ENCODE measurements at regions not wholly inside any gene's neighbourhood (a gene's known extent, or its start where the extent isn't known, plus 50 kb on each side); places are given as distances from the start of the nearest gene placed in this dataset.
"Not testable (repeated sequence)": the region's sequence is repeated elsewhere in the genome, so short reads cannot be mapped to it uniquely, and the experiment has no call there.

DNA sequence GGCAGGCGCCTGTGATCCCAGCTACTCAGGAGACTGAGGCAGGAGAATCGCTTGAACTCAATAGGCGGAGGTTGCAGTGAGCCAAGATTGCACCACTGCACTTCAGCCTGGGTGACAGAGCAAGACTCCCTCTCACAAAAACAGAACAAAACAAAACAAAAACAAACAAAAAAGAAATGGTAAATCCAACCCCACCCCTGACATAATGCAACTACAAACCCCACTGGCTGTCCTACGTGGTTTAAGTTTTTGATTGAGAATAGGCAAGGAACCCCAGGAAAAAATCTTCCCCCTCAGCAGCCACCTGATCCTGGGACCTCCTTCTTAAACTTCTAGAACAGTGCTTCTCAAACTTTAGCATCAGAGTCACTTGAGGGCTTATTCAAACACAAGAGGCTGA, 123.1 kb downstream of the TRIM27 start:
- Mint-ChIP-seq H3K27me3 (peaks cover 78% of the 10 kb centered on the region), H3K9me3 (peaks cover 0 to 14% (median 2%) of the 10 kb centered on the region in 7 donors)
- H3K4me3 ChIP-seq (ENCODE audit: low read depth, low read length); H3K4me1 Mint-ChIP-seq; H3K4me1 ChIP-seq (ENCODE audit: control insufficient read depth, insufficient read depth, low read length, poor library complexity, severe bottlenecking); H3K36me3 Mint-ChIP-seq; H3K4me3 Mint-ChIP-seq; H3K36me3 ChIP-seq (ENCODE audit: control insufficient read depth, insufficient read depth, low read length); ATAC-seq (ENCODE audit: low read depth in 2 of 2); DNase-seq; H3K27ac ChIP-seq (ENCODE audit: insufficient read depth, low read length, poor library complexity, severe bottlenecking); H3K27ac Mint-ChIP-seq; H3K9me3 ChIP-seq (ENCODE audit: control insufficient read depth in 2 of 2, low read length in 2 of 2): not testable (repeated sequence)
- H3K27me3 ChIP-seq (ENCODE audit: control insufficient read depth, insufficient read depth, low read length) = peaks cover 38% of the 10 kb centered on the region

- DNase-seq = no peak
- Mint-ChIP-seq H3K4me1 (peaks cover 0 to 6% (median 4%) of the 10 kb centered on the region in 4 donors), H3K27me3 (peaks cover 78% of the 10 kb centered on the region), H3K9me3 (peaks cover 0 to 11% (median 0%) of the 10 kb centered on the region in 7 donors), H3K36me3 (no peaks in the 10 kb centered on the region), H3K27ac (peak overlapping the region in 1 of 3 donors; percentile 23), H3K4me3 (no peak overlapping the region)
- Histone ChIP-seq H3K9me3 (ENCODE audit: control insufficient read depth in 2 of 2, low read length in 2 of 2) (peaks cover 0 to 3% of the 10 kb centered on the region in 2 experiments), H3K36me3 (ENCODE audit: control insufficient read depth, insufficient read depth, low read length) (no peaks in the 10 kb centered on the region), H3K4me3 (ENCODE audit: low read depth, low read length) (no peak overlapping the region), H3K4me1 (ENCODE audit: control insufficient read depth, insufficient read depth, low read length, poor library complexity, severe bottlenecking) (no peaks in the 10 kb centered on the region), H3K27ac (ENCODE audit: insufficient read depth, low read length, poor library complexity, severe bottlenecking) (no peak overlapping the region), H3K27me3 (ENCODE audit: control insufficient read depth, insufficient read depth, low read length) (peaks cover 39% of the 10 kb centered on the region)
- no peak for ATAC-seq (ENCODE audit: low read depth in 2 of 2)
These were observed 121.1 kb downstream of the TRIM27 start for GRCh38 chr6:28802417-28803336.

GRCh38 chr6:28803337-28803709, 120.5 kb downstream of the TRIM27 start:
- Histone ChIP-seq H3K4me3 (ENCODE audit: low read depth, low read length) (no peak overlapping the region), H3K27me3 (ENCODE audit: control insufficient read depth, insufficient read depth, low read length) (peaks cover 42% of the 10 kb centered on the region), H3K36me3 (ENCODE audit: control insufficient read depth, insufficient read depth, low read length) (no peaks in the 10 kb centered on the region), H3K27ac (ENCODE audit: insufficient read depth, low read length, poor library complexity, severe bottlenecking) (no peak overlapping the region), H3K9me3 (ENCODE audit: control insufficient read depth in 2 of 2, low read length in 2 of 2) (peaks cover 2 to 8% of the 10 kb centered on the region in 2 experiments), H3K4me1 (ENCODE audit: control insufficient read depth, insufficient read depth, low read length, poor library complexity, severe bottlenecking) (no peaks in the 10 kb centered on the region)
- DNase-seq (no peak), ATAC-seq (ENCODE audit: low read depth in 2 of 2) (no peak)
- H3K27ac Mint-ChIP-seq = no peak overlapping the region
- H3K27me3 Mint-ChIP-seq = peaks cover 80% of the 10 kb centered on the region
- H3K4me3 Mint-ChIP-seq = no peak overlapping the region
- peaks cover 0 to 17% (median 0%) of the 10 kb centered on the region in 7 donors for H3K9me3 Mint-ChIP-seq
- peaks cover 0 to 9% (median 5%) of the 10 kb centered on the region in 4 donors for H3K4me1 Mint-ChIP-seq
- no peaks in the 10 kb centered on the region for H3K36me3 Mint-ChIP-seq

DNA sequence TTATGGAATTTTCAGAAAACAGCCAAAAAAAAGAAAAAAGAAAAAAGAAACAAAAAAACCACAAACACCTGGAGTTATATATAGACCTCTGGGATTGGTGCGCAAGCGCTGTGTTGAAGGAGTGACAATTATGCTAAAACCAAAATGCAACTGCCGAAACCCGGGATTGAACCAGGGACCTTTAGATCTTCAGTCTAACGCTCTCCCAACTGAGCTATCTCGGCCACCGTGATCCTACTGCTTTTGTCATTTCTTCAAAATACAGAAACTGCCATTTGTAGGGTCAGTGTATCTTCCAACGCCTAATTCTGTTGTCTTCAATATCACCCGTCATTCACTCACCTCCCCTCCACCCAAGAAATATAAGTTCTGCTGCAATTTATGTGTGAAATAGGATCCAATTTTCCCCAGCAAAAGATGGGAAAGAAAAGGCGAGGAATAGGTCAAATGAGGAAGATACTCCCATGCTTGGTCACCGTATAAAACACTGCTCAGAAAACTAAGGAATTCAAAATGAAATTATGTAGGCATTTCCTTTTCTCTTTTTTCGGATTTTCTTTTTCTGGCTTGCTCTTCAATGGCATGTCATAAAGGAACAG, 116.0 kb downstream of the TRIM27 start:
- peaks cover 4% of the 10 kb centered on the region for H3K36me3 Mint-ChIP-seq
- Histone ChIP-seq H3K4me3 (ENCODE audit: low read depth, low read length) (no peak overlapping the region), H3K9me3 (ENCODE audit: control insufficient read depth in 2 of 2, low read length in 2 of 2) (peaks cover 14 to 22% of the 10 kb centered on the region in 2 experiments), H3K4me1 (ENCODE audit: control insufficient read depth, insufficient read depth, low read length, poor library complexity, severe bottlenecking) (no peaks in the 10 kb centered on the region), H3K27ac (ENCODE audit: insufficient read depth, low read length, poor library complexity, severe bottlenecking) (no peak overlapping the region), H3K27me3 (ENCODE audit: control insufficient read depth, insufficient read depth, low read length) (peaks cover 70% of the 10 kb centered on the region), H3K36me3 (ENCODE audit: control insufficient read depth, insufficient read depth, low read length) (no peaks in the 10 kb centered on the region)
- H3K4me3 Mint-ChIP-seq = no peak overlapping the region
- peaks cover 0 to 33% (median 13%) of the 10 kb centered on the region in 7 donors for H3K9me3 Mint-ChIP-seq
- H3K4me1 Mint-ChIP-seq = peaks cover 3 to 16% (median 12%) of the 10 kb centered on the region in 4 donors
- no peak overlapping the region for H3K27ac Mint-ChIP-seq
- H3K27me3 Mint-ChIP-seq = peaks cover 90% of the 10 kb centered on the region
- DNase-seq = peak in 1 of 3 donors; percentile 16
- no peak for ATAC-seq (ENCODE audit: low read depth in 2 of 2)

- peaks cover 90% of the 10 kb centered on the region for H3K27me3 Mint-ChIP-seq
- H3K36me3 Mint-ChIP-seq = peaks cover 4% of the 10 kb centered on the region
- H3K27ac Mint-ChIP-seq = no peak overlapping the region
- no peak overlapping the region for H3K4me3 ChIP-seq (ENCODE audit: low read depth, low read length)
- H3K36me3 ChIP-seq (ENCODE audit: control insufficient read depth, insufficient read depth, low read length) = no peaks in the 10 kb centered on the region
- peaks cover 0 to 14% (median 12%) of the 10 kb centered on the region in 4 donors for H3K4me1 Mint-ChIP-seq
- H3K9me3 Mint-ChIP-seq = peaks cover 0 to 32% (median 16%) of the 10 kb centered on the region in 7 donors
- H3K4me3 Mint-ChIP-seq = no peak overlapping the region
- H3K27ac ChIP-seq (ENCODE audit: insufficient read depth, low read length, poor library complexity, severe bottlenecking) = no peak overlapping the region
- no peak for DNase-seq
- peaks cover 68% of the 10 kb centered on the region for H3K27me3 ChIP-seq (ENCODE audit: control insufficient read depth, insufficient read depth, low read length)
- H3K9me3 ChIP-seq (ENCODE audit: control insufficient read depth in 2 of 2, low read length in 2 of 2) = peaks cover 14 to 23% of the 10 kb centered on the region in 2 experiments
- no peaks in the 10 kb centered on the region for H3K4me1 ChIP-seq (ENCODE audit: control insufficient read depth, insufficient read depth, low read length, poor library complexity, severe bottlenecking)
- no peak for ATAC-seq (ENCODE audit: low read depth in 2 of 2)
These were observed 115.4 kb downstream of the TRIM27 start for GRCh38 chr6:28808383-28808782.

DNA sequence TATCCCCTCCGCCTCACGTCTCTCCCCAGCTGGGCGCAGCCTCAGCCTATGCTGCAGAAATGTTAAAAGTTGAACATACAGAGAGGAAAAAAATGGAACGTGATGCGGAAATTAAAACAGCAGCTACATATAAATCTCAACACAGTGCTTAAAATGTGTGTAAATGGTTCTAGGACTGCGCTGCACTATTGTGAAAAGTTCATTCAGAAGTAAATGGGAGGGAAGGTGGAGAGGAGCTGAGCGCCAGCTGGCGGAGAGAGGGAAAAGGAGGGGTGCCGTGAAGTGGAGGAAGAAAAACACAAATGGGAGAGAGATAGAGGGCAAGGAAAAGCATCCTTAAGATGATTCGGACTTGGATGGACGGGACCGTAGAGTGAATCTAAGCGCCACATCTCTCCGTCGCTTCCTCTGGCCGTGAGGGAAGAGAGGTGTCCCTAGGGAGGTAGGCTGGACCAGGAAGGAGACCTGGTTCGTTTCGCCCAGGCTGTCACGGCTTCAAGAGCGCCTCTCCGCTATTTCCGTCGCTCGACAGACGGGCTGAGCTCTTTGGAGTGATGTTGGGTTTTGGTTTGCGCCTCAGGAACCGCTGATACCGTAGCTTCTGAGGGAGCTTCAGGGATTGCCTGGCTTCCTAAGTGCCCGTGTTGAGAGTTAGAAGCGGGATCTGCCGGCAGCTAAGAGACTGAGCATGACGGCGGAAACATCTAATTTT, 113.7 kb downstream of the TRIM27 start:
- no peak overlapping the region for H3K4me3 ChIP-seq (ENCODE audit: low read depth, low read length)
- peak overlapping the region in 2 of 4 donors; percentile 6 to 21 for H3K4me3 Mint-ChIP-seq
- DNase-seq = peak in 1 of 3 donors; percentile 24

DNA sequence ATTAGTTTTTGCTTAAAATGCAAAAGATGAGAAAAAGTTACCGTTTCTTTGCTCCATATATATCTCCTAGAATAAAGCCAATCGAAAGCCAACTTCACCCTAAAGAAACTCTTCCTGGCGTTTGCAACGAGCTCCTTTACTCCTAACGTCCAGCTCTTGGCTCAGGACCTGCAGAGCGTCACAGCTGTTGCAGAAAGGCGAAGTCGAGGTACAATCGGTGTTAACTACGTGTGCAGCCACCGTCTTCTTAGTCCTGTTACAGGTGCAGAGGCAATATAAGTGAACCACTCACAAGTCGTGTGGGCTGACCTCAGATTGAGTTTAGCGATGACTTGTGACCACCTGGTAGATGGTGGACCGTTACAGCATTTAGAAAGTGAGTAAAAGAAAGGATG, 113.1 kb downstream of the TRIM27 start:
- Mint-ChIP-seq H3K27ac (no peak overlapping the region), H3K4me1 (peaks cover 0 to 18% (median 16%) of the 10 kb centered on the region in 4 donors), H3K9me3 (peaks cover 0 to 40% (median 16%) of the 10 kb centered on the region in 7 donors), H3K4me3 (no peak overlapping the region), H3K27me3 (peaks cover 100% of the 10 kb centered on the region), H3K36me3 (peaks cover 4% of the 10 kb centered on the region)
- Histone ChIP-seq H3K4me1 (ENCODE audit: control insufficient read depth, insufficient read depth, low read length, poor library complexity, severe bottlenecking) (peaks cover 3% of the 10 kb centered on the region), H3K4me3 (ENCODE audit: low read depth, low read length) (no peak overlapping the region), H3K36me3 (ENCODE audit: control insufficient read depth, insufficient read depth, low read length) (no peaks in the 10 kb centered on the region), H3K9me3 (ENCODE audit: control insufficient read depth in 2 of 2, low read length in 2 of 2) (peaks cover 19 to 37% of the 10 kb centered on the region in 2 experiments), H3K27ac (ENCODE audit: insufficient read depth, low read length, poor library complexity, severe bottlenecking) (no peak overlapping the region), H3K27me3 (ENCODE audit: control insufficient read depth, insufficient read depth, low read length) (peaks cover 74% of the 10 kb centered on the region)
- ATAC-seq (ENCODE audit: low read depth in 2 of 2) = no peak
- DNase-seq = no peak

More for the DNA sequence above, 113.7 kb downstream of the TRIM27 start:
- Mint-ChIP-seq H3K27me3 (peaks cover 94% of the 10 kb centered on the region), H3K36me3 (peaks cover 4% of the 10 kb centered on the region), H3K9me3 (peaks cover 0 to 40% (median 17%) of the 10 kb centered on the region in 7 donors), H3K27ac (peak overlapping the region in 1 of 3 donors; percentile 55), H3K4me1 (peaks cover 0 to 18% (median 16%) of the 10 kb centered on the region in 4 donors)
- peaks cover 68% of the 10 kb centered on the region for H3K27me3 ChIP-seq (ENCODE audit: control insufficient read depth, insufficient read depth, low read length)
- no peak for ATAC-seq (ENCODE audit: low read depth in 2 of 2)
- no peak overlapping the region for H3K27ac ChIP-seq (ENCODE audit: insufficient read depth, low read length, poor library complexity, severe bottlenecking)
- H3K36me3 ChIP-seq (ENCODE audit: control insufficient read depth, insufficient read depth, low read length) = no peaks in the 10 kb centered on the region
- H3K9me3 ChIP-seq (ENCODE audit: control insufficient read depth in 2 of 2, low read length in 2 of 2) = peaks cover 18 to 37% of the 10 kb centered on the region in 2 experiments
- peaks cover 3% of the 10 kb centered on the region for H3K4me1 ChIP-seq (ENCODE audit: control insufficient read depth, insufficient read depth, low read length, poor library complexity, severe bottlenecking)

All from CD4-positive, CD25-positive, alpha-beta regulatory T cell (primary cell).